Transverse colon (tissue), 3 donors: ENCODE measurements at regions not wholly inside any gene's neighbourhood (a gene's known extent, or its start where the extent isn't known, plus 50 kb on each side); places are given as distances from the start of the nearest gene placed in this dataset.

Experiments
- CTCF ChIP-seq, 5 experiments: fragments of 200-600 bp in 3 of 5; fragments of 450-650 bp in 2 of 5; sonication (generic) in 3 of 5; IDR thresholded peaks; 1 replicate in 2 of 5; 2 replicates in 3 of 5; pipeline ENCODE4 v1.5.1; 2016 to 2017; ENCODE audit warnings: antibody characterized with exemption in 5 of 5, inconsistent platforms in 3 of 5, mild to moderate bottlenecking in 2 of 5, moderate library complexity in 1 of 5
- POLR2A ChIP-seq: fragments of 450-650 bp; IDR thresholded peaks from one replicate; pipeline ENCODE4 v1.6.1; 2016; ENCODE audit warnings: antibody characterized with exemption, mild to moderate bottlenecking, moderate library complexity

GRCh38 chr16:7853197-7853596 lies 520.6 kb downstream of the RBFOX1 start:
- no peak for TF ChIP-seq CTCF (IDR thresholded peaks at IDR 0.05)
- TF ChIP-seq POLR2A, result no peak
